Neuron (in vitro differentiated cells): ENCODE measurements at regions not wholly inside any gene's neighbourhood (a gene's known extent, or its start where the extent isn't known, plus 50 kb on each side); places are given as distances from the start of the nearest gene placed in this dataset.

Experiments
- H2AFZ ChIP-seq: one replicate; pipeline ENCODE4 v1.6.1; 2013; ENCODE audit warnings: low read depth, mild to moderate bottlenecking, inconsistent platforms, low read length, moderate library complexity
- H3K27me3 ChIP-seq: one replicate; pipeline ENCODE4 v1.6.1; 2013; ENCODE audit warnings: low read length; ENCODE audit not compliant: insufficient read depth
- H3K36me3 ChIP-seq: one replicate; pipeline ENCODE4 v1.6.1; 2013; ENCODE audit warnings: low read length; ENCODE audit not compliant: insufficient read depth
- H3K4me1 ChIP-seq: one replicate; pipeline ENCODE4 v1.6.1; 2013; ENCODE audit warnings: low read length; ENCODE audit not compliant: insufficient read depth
- H3K4me3 ChIP-seq: 2 replicates; pipeline ENCODE4 v1.5.1; 2013; ENCODE audit warnings: mild to moderate bottlenecking, low read length, moderate library complexity
- H3K9me3 ChIP-seq: one replicate; pipeline ENCODE4 v1.6.1; 2013; ENCODE audit warnings: low read length

DNA sequence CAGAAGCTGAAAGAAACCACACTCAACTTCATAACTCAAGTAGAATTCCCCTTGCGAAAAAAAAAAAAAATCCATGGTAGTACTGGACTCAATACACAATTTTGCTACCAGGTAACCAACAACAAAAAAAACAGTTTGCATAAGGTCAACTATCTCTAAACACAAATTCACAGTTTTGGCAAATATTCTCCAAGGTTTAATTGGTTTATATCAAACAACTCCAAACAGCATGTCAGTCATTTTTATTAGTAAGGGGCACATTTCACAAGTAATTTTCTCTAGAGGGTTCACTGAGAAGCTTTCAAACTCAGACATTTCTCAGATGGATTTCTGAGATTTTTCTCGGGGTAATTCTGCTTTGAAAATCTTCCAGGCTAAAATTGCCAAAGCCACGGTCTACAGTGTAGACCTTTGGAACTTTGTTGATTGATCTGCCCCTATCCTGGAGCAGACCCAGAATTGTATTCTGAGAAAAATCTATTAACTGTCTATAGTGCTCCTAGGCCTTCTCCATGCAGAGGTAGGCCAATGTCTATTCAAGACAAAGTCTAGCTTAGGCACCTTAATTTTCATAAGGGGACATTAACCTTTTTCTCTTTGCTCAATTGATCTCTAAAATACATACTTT, 73.7 kb upstream of the NFKB1 start:
- no peaks in the 10 kb centered on the region for H3K27me3 ChIP-seq
- no peaks in the 10 kb centered on the region for H3K4me1 ChIP-seq
- no peaks in the 10 kb centered on the region for H3K36me3 ChIP-seq
- H3K4me3 ChIP-seq: no peak overlapping the region
- H3K9me3 ChIP-seq: no peaks in the 10 kb centered on the region
- H2AFZ ChIP-seq: no peak overlapping the region

DNA sequence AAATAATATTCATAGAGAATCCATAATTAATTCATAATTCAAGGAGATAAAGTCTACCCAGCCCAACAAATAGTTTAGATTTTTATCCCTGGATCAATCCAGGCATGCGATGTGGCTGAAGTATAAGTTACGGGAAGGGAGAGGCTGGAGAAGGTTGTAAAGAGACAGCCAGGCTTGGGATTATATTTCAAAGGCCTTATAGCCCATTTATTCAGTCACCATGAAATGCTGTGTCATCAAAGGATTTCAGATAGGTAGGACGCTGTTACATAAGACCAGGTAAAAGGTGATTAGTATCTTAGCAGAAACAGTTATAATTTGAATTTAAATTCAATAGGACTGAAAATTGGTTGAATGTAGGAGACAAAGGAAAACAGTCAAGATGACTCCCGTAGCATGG, 73.0 kb upstream of the NFKB1 start:
- Histone ChIP-seq H3K4me1 (no peaks in the 10 kb centered on the region), H3K36me3 (no peaks in the 10 kb centered on the region), H3K4me3 (no peak overlapping the region), H3K9me3 (no peaks in the 10 kb centered on the region), H3K27me3 (no peaks in the 10 kb centered on the region), H2AFZ (no peak overlapping the region)

DNA sequence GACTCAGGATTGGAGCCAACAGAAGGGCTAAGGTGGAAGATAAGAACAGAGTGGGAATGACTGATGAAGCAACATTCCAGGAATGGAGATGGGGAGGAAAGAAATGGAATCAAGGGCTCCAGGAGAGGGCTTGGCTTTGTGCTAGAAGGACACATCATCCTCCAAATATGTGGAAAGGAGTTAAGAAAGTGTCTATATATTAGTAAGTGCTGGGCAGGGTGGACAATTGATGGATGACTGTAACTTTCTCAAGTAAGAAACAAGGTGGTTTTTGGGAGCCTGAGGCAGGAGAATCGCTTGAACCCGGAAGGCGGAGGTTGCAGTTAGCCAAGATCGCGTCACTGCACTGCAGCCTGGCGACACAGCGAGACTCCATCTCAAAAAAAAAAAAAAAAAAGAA, 71.6 kb upstream of the NFKB1 start:
- Histone ChIP-seq H3K4me3 (no peak overlapping the region), H3K4me1 (no peaks in the 10 kb centered on the region), H3K27me3 (no peaks in the 10 kb centered on the region), H2AFZ (no peak overlapping the region), H3K9me3 (no peaks in the 10 kb centered on the region), H3K36me3 (no peaks in the 10 kb centered on the region)

DNA sequence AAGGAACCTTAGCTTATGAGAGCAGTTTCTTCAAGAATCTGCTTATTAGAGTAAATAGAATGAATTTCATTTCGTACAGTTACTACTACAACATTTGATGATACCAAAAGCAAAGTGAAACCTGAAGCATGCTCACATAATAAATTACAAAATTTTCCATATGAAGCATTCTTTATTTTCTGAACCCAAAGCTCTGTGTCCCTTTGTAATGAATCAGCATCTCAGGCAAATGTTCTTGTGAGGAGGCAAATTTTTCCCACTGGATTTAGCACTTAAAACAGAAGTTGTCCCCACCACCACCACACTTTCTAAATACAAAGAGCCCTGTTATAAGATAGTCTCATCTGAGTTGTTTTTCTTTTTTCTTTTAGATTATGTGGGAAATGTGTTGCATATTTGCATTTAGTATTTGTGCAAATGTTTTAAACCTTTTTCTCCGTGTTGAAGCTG, 70.7 kb upstream of the NFKB1 start:
- Histone ChIP-seq H3K27me3 (no peaks in the 10 kb centered on the region), H3K36me3 (no peaks in the 10 kb centered on the region), H3K9me3 (no peaks in the 10 kb centered on the region), H3K4me1 (no peaks in the 10 kb centered on the region), H2AFZ (peak overlapping the region; percentile 100), H3K4me3 (peak overlapping the region; percentile 67)

DNA sequence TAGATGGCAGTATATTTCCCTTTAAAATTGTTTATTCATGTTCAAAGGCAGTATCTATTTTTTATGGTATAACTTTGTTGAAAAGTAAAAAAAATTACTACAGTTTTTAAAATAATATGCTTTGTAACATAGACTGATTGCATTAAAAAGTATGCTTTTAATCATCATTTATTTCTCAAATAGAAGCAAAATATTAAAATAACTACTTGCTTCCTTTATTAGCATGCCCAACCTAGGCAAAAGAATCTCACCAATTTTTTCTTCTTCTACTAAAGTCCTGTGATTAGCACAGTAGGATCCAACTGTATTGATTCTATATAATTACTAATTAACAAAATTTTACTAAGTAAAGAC, 69.6 kb upstream of the NFKB1 start:
- no peaks in the 10 kb centered on the region for H3K4me1 ChIP-seq
- no peaks in the 10 kb centered on the region for H3K36me3 ChIP-seq
- no peaks in the 10 kb centered on the region for H3K27me3 ChIP-seq
- H3K9me3 ChIP-seq: no peaks in the 10 kb centered on the region
- H2AFZ ChIP-seq: peak overlapping the region; percentile 100
- H3K4me3 ChIP-seq: peak overlapping the region; percentile 67

DNA sequence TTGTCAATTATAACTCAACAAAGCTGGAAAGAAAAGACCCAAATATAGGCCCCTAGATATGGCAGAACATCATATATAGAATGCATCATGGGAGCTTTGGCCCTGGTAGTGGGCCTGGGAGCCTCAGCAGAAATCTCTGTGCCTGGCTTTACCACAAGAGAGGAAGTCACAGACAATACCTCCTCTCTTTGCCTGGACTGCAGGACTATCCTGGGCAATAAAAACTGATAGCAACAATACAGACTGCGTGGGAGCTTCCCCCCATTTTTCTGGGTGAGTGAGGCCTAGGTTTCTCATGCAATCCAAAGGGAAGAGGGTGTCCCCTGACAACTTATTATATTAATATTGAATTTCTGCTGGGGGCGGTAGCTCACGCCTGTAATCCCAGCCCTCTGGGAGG, 64.0 kb upstream of the NFKB1 start:
- Histone ChIP-seq H3K4me3 (no peak overlapping the region), H3K27me3 (no peaks in the 10 kb centered on the region), H3K4me1 (peaks cover 17% of the 10 kb centered on the region), H2AFZ (no peak overlapping the region), H3K9me3 (no peaks in the 10 kb centered on the region), H3K36me3 (no peaks in the 10 kb centered on the region)

DNA sequence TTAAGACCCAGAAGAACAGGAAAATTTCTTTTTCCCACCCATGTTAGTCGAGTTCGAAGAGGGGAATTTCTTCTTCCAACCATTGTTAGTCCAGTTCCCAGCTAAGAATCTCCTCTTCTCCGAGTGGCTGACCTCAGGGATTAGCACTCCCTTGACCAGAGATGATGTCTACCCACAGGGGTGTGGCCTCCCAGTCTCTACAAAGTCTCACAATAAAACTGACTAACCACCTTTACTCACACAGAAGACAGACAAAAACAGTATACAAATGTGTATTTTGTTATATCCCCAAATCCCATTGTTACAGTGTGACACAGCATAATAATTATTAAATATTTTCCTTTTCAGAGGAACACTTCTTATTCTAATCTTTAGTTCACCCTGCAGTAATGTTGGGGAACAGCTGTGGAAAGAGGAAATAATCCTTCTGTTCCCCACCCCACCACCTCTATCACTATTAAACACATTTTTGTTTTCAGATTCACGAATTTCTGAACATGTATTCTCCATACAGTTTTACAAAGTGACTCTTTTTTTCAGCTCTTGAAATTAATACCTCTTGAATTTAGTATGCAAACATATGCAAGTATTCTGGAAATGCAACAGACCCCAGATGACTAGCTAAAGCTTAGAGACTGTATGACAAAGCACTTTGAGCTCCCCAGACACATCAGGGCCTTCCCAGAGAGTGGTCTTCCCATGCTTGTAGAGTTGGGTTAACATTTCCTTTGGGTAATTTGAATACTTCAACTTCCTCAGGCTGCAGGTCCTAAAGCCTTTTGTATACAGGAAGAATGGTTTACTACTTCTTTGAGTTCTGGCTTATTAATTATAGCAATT, 62.5 kb upstream of the NFKB1 start:
- peaks cover 17% of the 10 kb centered on the region for H3K4me1 ChIP-seq
- H2AFZ ChIP-seq: peak overlapping the region; percentile 15
- no peaks in the 10 kb centered on the region for H3K27me3 ChIP-seq
- no peak overlapping the region for H3K4me3 ChIP-seq
- H3K9me3 ChIP-seq: no peaks in the 10 kb centered on the region
- no peaks in the 10 kb centered on the region for H3K36me3 ChIP-seq

DNA sequence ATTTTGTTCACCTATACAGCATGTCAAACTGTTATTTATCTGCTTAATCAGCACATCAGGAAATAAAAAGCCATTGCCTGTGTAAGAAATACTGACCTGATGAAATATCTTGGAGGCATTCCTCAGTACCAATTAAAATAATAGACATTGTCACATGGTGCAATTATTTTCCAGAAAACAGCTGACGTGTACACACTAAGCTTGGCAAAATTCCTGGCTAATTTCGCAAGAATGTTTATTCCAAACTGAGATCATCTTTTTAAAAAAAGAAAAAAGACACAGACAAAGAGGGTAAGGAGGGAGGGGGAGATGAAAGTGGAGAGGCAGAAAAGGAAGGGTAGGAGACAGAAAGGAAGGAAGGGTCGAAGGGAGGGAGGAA, 61.9 kb upstream of the NFKB1 start:
- Histone ChIP-seq H2AFZ (peak overlapping the region; percentile 15), H3K27me3 (no peaks in the 10 kb centered on the region), H3K4me3 (no peak overlapping the region), H3K4me1 (peaks cover 17% of the 10 kb centered on the region), H3K9me3 (no peaks in the 10 kb centered on the region), H3K36me3 (no peaks in the 10 kb centered on the region)

DNA sequence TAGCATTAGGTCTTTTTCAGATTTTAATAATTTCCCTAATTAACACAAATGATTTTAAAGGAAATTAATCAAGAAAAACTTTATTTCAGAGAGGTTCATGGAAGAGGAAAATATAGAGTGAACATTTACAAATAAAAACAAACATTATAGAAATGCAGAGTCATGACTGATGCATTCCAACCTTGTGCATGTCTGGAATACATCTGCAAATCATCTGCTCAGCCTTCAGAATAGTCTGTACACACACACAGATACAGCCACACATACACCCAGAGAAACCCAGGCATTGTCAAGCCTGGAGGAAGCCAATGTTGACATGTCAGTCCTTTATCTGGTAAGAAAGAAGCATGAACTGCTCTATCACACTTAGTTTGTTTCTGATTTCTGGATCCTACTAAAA, 61.3 kb upstream of the NFKB1 start:
- H3K9me3 ChIP-seq: no peaks in the 10 kb centered on the region
- no peak overlapping the region for H2AFZ ChIP-seq
- peaks cover 17% of the 10 kb centered on the region for H3K4me1 ChIP-seq
- H3K4me3 ChIP-seq: no peak overlapping the region
- H3K27me3 ChIP-seq: no peaks in the 10 kb centered on the region
- no peaks in the 10 kb centered on the region for H3K36me3 ChIP-seq

DNA sequence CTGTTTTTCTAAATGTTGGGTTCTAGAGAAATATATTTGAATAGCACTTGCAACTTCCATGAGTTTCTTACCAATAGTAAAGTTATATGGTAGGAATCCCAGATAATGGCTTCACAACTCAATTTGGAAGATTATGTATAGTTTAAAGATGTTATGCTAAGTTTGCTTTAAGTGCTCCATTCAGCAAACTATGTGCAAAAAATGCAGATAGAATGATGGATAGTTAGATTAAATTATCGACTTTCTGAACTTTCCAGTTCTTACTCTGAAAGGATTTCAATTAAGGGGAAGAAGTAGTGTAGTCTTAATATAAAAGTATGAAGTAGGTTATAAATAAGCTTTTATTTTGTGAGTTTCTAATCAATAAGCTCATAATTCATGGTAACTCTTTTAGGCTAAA, 60.7 kb upstream of the NFKB1 start:
- no peak overlapping the region for H2AFZ ChIP-seq
- peaks cover 17% of the 10 kb centered on the region for H3K4me1 ChIP-seq
- H3K4me3 ChIP-seq: no peak overlapping the region
- H3K9me3 ChIP-seq: no peaks in the 10 kb centered on the region
- no peaks in the 10 kb centered on the region for H3K36me3 ChIP-seq
- no peaks in the 10 kb centered on the region for H3K27me3 ChIP-seq

DNA sequence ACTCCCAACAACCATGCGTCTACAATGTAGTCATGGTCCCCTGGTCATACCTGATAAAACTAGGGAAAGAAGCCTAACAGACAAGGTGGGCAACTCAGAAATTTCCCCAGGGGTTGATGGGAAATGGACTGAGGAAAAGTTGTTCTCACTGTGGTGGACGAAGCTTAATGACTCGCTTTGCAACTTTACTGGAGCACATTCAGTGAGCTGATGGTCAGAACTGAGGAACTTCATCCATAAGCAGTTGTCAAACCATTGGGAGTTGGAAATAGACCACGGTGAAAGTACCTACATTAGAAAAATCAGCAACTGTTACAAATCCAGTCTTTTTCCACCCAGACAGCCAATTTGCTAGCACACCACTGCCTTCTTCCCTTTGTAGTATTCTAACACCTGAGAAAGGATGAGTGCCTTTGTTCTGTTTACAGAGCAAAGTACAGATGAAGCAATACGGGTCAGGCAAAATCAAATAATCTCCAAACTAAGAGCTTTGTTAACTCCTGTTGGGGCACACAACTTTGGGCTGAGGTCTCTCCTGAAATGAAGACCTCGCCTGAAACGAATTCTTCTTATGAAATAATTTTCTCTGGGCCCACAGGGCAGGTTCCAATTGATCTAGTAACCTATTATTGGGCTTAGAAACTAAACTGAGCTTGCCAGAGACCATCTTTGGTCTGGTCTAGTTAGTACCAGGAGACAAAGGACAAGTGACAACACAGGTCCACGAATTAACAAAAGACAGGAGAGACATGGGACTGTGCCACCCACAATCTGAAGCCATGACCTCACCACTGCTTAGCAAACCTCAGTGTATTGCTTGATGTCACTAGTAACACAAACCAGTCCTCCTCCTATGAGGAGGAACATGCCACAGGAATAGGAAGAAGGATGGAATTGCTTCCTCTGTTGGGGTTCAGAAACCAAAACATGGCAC, 58.9 kb upstream of the NFKB1 start:
- Histone ChIP-seq H3K27me3 (no peaks in the 10 kb centered on the region), H3K9me3 (no peaks in the 10 kb centered on the region), H3K36me3 (no peaks in the 10 kb centered on the region), H3K4me3 (no peak overlapping the region), H3K4me1 (peaks cover 17% of the 10 kb centered on the region), H2AFZ (no peak overlapping the region)

DNA sequence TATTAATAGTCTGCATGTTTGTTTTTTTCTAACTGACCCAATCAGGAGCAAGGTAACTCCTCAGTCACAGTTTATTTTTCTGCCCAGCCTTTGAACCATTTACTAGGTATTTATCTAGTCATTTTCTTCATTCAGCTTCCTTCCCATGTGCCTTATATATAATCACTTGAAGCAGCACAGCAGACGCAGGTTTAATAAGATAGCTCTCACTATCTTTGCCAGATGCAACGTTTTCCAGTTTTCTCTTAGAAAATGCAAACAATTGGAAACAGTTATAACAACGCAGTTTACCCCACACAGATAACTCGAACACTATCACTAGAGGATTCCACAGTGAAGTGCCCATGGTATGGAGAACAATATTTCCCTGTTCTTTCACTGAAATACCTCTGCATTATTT, 56.4 kb upstream of the NFKB1 start:
- H3K4me3 ChIP-seq: no peak overlapping the region
- no peaks in the 10 kb centered on the region for H3K36me3 ChIP-seq
- H3K9me3 ChIP-seq: no peaks in the 10 kb centered on the region
- H2AFZ ChIP-seq: no peak overlapping the region
- H3K4me1 ChIP-seq: peaks cover 7% of the 10 kb centered on the region
- no peaks in the 10 kb centered on the region for H3K27me3 ChIP-seq

DNA sequence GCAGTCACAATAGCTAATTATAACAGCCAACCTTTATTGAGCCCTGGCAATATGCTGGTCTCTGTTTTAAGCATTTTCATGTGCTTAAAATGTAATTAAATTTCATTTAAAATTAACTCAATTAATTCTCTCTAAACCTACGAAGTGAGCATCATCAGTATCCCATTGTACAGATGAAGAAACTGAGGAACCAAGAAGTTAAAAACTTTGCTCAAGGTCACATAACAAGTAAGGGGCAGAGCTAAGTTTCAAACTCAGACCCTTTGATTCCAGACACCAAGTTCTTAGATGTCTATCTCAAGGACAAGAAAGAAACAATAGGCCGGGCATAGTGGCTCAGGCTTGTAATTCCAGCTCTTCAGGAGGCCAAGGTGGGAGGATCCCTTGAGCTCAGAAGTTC, 55.9 kb upstream of the NFKB1 start:
- Histone ChIP-seq H3K9me3 (no peaks in the 10 kb centered on the region), H3K36me3 (no peaks in the 10 kb centered on the region), H3K4me3 (no peak overlapping the region), H3K27me3 (no peaks in the 10 kb centered on the region), H2AFZ (no peak overlapping the region), H3K4me1 (peaks cover 2% of the 10 kb centered on the region)
